PC-9 (cell line): ENCODE measurements at regions not wholly inside any gene's neighbourhood (a gene's known extent, or its start where the extent isn't known, plus 50 kb on each side); places are given as distances from the start of the nearest gene placed in this dataset.

Experiments used
- BruUV-seq: library from RNA; stranded (reverse); fragments of 400-500 nt; replicated peaks from 2 replicates; lab custom pipeline; 2021; lab: Mats Ljungman, UMichigan
- CTCF ChIA-PET: fragments of 300-600 bp; sonication (Branson Sonifier 250); formaldehyde crosslinking; loops from one replicate; lab custom pipeline; 2022; ENCODE audit warnings: antibody characterized with exemption; lab: Charles Lee
- POLR2A ChIA-PET: fragments of 300-600 bp; sonication (Branson Sonifier 250); formaldehyde crosslinking; loops from one replicate; lab custom pipeline; 2022; ENCODE audit warnings: antibody characterized with exemption; ENCODE audit not compliant: unreplicated experiment; lab: Charles Lee
- DNase-seq, 2 experiments: peaks; one replicate each; pipeline versions ENCODE4 v3.0.0 to v3.0.0-alpha.2; 2015 to 2022; ENCODE audit warnings: mixed read lengths in 1 of 2
- H2AFZ ChIP-seq: fragments of 200-600 bp; sonication (generic); 2 replicates; pipeline ENCODE4 v1.8.1; 2017; ENCODE audit warnings: antibody characterized with exemption
- H3F3A ChIP-seq: fragments of 200-600 bp; sonication (generic); 2 replicates; pipeline ENCODE4 v1.8.1; 2017; ENCODE audit warnings: antibody characterized with exemption, mild to moderate bottlenecking, low read depth; ENCODE audit not compliant: insufficient read depth
- H3K27ac ChIP-seq: fragments of 200-600 bp; sonication (generic); 2 replicates; pipeline ENCODE4 v1.6.1; 2016; ENCODE audit warnings: mixed run types
- H3K27me3 ChIP-seq: fragments of 200-600 bp; sonication (generic); 2 replicates; pipeline ENCODE4 v1.6.1; 2016; ENCODE audit warnings: low read depth, mixed run types; ENCODE audit not compliant: insufficient read depth
- H3K36me3 ChIP-seq: fragments of 200-600 bp; sonication (generic); 2 replicates; pipeline ENCODE4 v1.6.1; 2016; ENCODE audit warnings: low read depth, mixed run types
- H3K4me1 ChIP-seq: fragments of 200-600 bp; sonication (generic); replicated peaks from 2 replicates; pipeline ENCODE4 v1.6.1; 2016; ENCODE audit warnings: mixed run types; ENCODE audit not compliant: insufficient read depth
- H3K4me2 ChIP-seq: fragments of 200-600 bp; sonication (generic); 2 replicates; pipeline ENCODE4 v1.6.1; 2017; ENCODE audit warnings: mixed run types
- H3K4me3 ChIP-seq: fragments of 200-600 bp; sonication (generic); 2 replicates; pipeline ENCODE4 v1.6.1; 2016; ENCODE audit warnings: mixed run types
- H3K79me2 ChIP-seq: fragments of 200-600 bp; sonication (generic); 2 replicates; pipeline ENCODE4 v1.6.1; 2017; ENCODE audit warnings: low read depth, mixed run types
- H3K9me2 ChIP-seq: fragments of 200-600 bp; sonication (generic); 2 replicates; pipeline ENCODE4 v1.8.1; 2017; ENCODE audit warnings: mild to moderate bottlenecking; ENCODE audit not compliant: insufficient read depth
- H3K9me3 ChIP-seq: fragments of 200-600 bp; sonication (generic); 2 replicates; pipeline ENCODE4 v1.8.1; 2016; ENCODE audit warnings: low read depth; ENCODE audit not compliant: insufficient read depth
- H4K20me1 ChIP-seq: fragments of 200-600 bp; sonication (generic); 2 replicates; pipeline ENCODE4 v1.8.1; 2017; ENCODE audit not compliant: insufficient read depth
- EZH2 ChIP-seq: fragments of 200-600 bp; sonication (generic); IDR thresholded peaks from 2 replicates; pipeline ENCODE4 v1.8.0; 2017; ENCODE audit warnings: antibody characterized with exemption, low read depth
- intact Hi-C: fragments of 100-400 bp; cut with micrococcal nuclease; formaldehyde crosslinking; loops from one replicate; pipeline ENCODE4 v1.10.0; 2022; ENCODE audit not compliant: unreplicated experiment
- TF ChIP-seq, protein P1 (sequence below): fragments of 200-600 bp; sonication (generic); conservative IDR thresholded peaks from 2 replicates; pipeline ENCODE4 v1.6.1; 2017; ENCODE audit warnings: mixed run types, antibody characterized with exemption, mild to moderate bottlenecking, moderate library complexity

DNA sequence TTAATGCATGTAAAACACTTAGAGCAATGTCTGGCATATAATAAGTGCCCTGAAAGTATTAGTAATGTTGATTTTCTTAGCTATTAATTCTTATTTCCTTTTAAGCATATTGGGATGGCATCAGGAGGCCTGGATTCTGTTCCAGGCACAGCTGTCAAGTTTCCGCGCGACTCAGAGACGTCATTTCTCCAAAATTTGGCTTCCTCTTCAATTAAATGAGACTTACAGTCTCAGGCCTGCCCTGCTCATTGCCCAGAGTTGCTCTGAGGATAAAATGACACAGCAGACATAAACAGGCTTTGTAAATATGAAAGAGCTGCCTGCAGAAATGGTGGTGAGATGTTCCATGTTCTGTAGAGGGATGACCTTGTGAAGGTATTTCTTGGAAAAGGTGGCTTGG is 159.8 kb upstream of the GLRA1 start:
- BruUV-seq, result no TSS peak

DNA sequence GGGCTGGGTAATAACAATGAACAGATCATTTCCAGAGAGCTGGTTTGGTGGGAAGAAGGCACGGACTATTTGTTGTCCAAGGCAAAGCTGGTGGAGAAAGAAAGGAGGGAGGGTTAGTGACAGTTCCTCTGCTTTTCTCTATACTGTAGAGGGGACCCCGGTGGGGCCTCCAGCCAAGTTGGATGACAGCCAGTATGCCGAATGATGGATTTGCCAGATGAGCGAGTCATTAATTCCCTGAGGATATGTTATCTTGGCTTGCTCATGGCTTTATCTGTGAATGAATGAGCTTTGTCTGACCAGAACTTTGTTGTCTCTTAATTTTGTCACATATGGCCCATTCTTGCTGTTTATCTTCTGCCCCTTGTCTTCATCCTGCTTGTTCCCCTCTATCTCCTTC is 158.6 kb upstream of the GLRA1 start:
- H3F3A ChIP-seq, result no peaks in the 10 kb centered on the region
- no peak overlapping the region for H3K27ac ChIP-seq
- no peak overlapping the region for H3K4me2 ChIP-seq
- no peaks in the 10 kb centered on the region for H3K9me2 ChIP-seq
- TF ChIP-seq, protein P1, sequence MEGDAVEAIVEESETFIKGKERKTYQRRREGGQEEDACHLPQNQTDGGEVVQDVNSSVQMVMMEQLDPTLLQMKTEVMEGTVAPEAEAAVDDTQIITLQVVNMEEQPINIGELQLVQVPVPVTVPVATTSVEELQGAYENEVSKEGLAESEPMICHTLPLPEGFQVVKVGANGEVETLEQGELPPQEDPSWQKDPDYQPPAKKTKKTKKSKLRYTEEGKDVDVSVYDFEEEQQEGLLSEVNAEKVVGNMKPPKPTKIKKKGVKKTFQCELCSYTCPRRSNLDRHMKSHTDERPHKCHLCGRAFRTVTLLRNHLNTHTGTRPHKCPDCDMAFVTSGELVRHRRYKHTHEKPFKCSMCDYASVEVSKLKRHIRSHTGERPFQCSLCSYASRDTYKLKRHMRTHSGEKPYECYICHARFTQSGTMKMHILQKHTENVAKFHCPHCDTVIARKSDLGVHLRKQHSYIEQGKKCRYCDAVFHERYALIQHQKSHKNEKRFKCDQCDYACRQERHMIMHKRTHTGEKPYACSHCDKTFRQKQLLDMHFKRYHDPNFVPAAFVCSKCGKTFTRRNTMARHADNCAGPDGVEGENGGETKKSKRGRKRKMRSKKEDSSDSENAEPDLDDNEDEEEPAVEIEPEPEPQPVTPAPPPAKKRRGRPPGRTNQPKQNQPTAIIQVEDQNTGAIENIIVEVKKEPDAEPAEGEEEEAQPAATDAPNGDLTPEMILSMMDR, result no peak
- TF ChIP-seq EZH2, result no peak
- H3K79me2 ChIP-seq, result no peaks in the 10 kb centered on the region
- no peaks in the 10 kb centered on the region for H4K20me1 ChIP-seq
- intact Hi-C loops, result no loop called here
- ChIA-PET POLR2A (no interaction called here), CTCF (no interaction called here)
- H3K36me3 ChIP-seq, result no peaks in the 10 kb centered on the region
- no peak for DNase-seq
- no peaks in the 10 kb centered on the region for H3K4me1 ChIP-seq
- H3K9me3 ChIP-seq, result no peaks in the 10 kb centered on the region
- BruUV-seq, result no TSS peak
- H3K27me3 ChIP-seq, result no peaks in the 10 kb centered on the region
- H3K4me3 ChIP-seq, result no peak overlapping the region
- H2AFZ ChIP-seq, result no peak overlapping the region

More for the DNA sequence above, 159.8 kb upstream of the GLRA1 start:
- intact Hi-C loops, result no loop called here
- no peak overlapping the region for H3K4me2 ChIP-seq
- H3K79me2 ChIP-seq, result no peaks in the 10 kb centered on the region
- H3F3A ChIP-seq, result no peaks in the 10 kb centered on the region
- H3K9me3 ChIP-seq, result no peaks in the 10 kb centered on the region
- DNase-seq, result no peak
- no peak overlapping the region for H3K27ac ChIP-seq
- no peak overlapping the region for H2AFZ ChIP-seq
- no peaks in the 10 kb centered on the region for H3K36me3 ChIP-seq
- ChIA-PET POLR2A (no interaction called here), CTCF (no interaction called here)
- H3K27me3 ChIP-seq, result no peaks in the 10 kb centered on the region
- no peaks in the 10 kb centered on the region for H3K9me2 ChIP-seq
- TF ChIP-seq EZH2, result no peak
- TF ChIP-seq, protein P1, result no peak
- H4K20me1 ChIP-seq, result no peaks in the 10 kb centered on the region
- H3K4me3 ChIP-seq, result no peak overlapping the region
- H3K4me1 ChIP-seq, result no peaks in the 10 kb centered on the region

DNA sequence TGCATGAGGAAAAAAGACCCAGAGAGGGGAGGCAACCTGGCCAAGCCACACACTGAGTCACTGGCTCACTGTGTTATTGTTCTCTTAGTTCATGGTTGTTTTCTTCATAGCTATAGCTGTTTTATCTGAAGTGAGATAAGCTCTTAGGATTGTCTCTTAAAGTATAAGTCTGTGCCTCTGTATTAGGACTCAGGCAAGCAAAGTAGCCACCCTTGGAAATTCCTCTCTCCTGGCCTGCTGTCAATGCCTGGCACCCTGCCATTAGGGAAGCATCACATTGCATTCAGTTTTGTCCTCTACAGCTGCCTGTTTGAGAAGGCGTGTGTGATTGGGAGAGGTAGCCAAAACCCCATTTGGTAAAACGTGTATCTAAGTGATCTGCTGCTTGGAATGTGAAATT is 147.4 kb upstream of the GLRA1 start:
- intact Hi-C loops, result no loop called here
- Histone ChIP-seq H3K27me3 (0 out of 2 replicates have a peak, but pooled peaks cover 9% of the 10 kb centered on the region), H4K20me1 (no peaks in the 10 kb centered on the region), H3K79me2 (no peaks in the 10 kb centered on the region), H3F3A (no peaks in the 10 kb centered on the region), H2AFZ (no peak overlapping the region), H3K27ac (no peak overlapping the region), H3K9me2 (no peaks in the 10 kb centered on the region), H3K4me2 (no peak overlapping the region), H3K4me1 (no peaks in the 10 kb centered on the region), H3K36me3 (no peaks in the 10 kb centered on the region), H3K4me3 (no peak overlapping the region), H3K9me3 (no peaks in the 10 kb centered on the region)
- TF ChIP-seq EZH2, result no peak
- TF ChIP-seq, protein P1, result no peak
- POLR2A ChIA-PET, result no interaction called here
- BruUV-seq, result no TSS peak
- CTCF ChIA-PET, result no interaction called here
- no peak for DNase-seq
